IMR-90 (cell line): ENCODE measurements at regions not wholly inside any gene's neighbourhood (a gene's known extent, or its start where the extent isn't known, plus 50 kb on each side); places are given as distances from the start of the nearest gene placed in this dataset.

Source experiments
- ATAC-seq: fragments of 200-7000 bp; cut with Tn5 transposase; 2 replicates; pipeline ENCODE4 v1.9.1; 2020; ENCODE audit warnings: low read depth, mild to moderate bottlenecking, moderate library complexity
- BruUV-seq: library from RNA; stranded (reverse); fragments of 400-500 nt; replicated peaks from 2 replicates; lab custom pipeline; 2021; lab: Mats Ljungman, UMichigan
- CTCF ChIA-PET: fragments of 300-600 bp; formaldehyde crosslinking; extraction: SDS; loops from one replicate; lab custom pipeline; 2021; ENCODE audit warnings: antibody characterized with exemption; lab: Yijun Ruan, JAX
- POLR2A ChIA-PET: fragments of 300-600 bp; sonication (Branson Sonifier 250); formaldehyde crosslinking; loops from one replicate; lab custom pipeline; 2022; ENCODE audit warnings: antibody characterized with exemption; ENCODE audit not compliant: unreplicated experiment; lab: Charles Lee
- DNase-seq: peaks from one replicate; pipeline ENCODE4 v3.0.0; 2013
- H2AFZ ChIP-seq: replicated peaks from 2 replicates; pipeline ENCODE3; 2013; ENCODE audit warnings: low read length, mild to moderate bottlenecking; ENCODE audit not compliant: poor library complexity
- H2AK5ac ChIP-seq: 2 replicates; pipeline ENCODE4 v1.6.1; 2013; ENCODE audit warnings: low read depth, low read length, inconsistent platforms
- H2AK9ac ChIP-seq: replicated peaks from 2 replicates; pipeline ENCODE3; 2013; ENCODE audit warnings: mild to moderate bottlenecking, low read depth, low read length, moderate library complexity; ENCODE audit not compliant: poor library complexity
- H2BK120ac ChIP-seq: 2 replicates; pipeline ENCODE4 v1.6.1; 2013; ENCODE audit warnings: low read depth, low read length, inconsistent platforms
- H2BK15ac ChIP-seq: 3 replicates; pipeline ENCODE4 v1.6.1; 2013; ENCODE audit warnings: low read depth, low read length, inconsistent platforms
- H2BK20ac ChIP-seq: 2 replicates; pipeline ENCODE4 v1.6.1; 2013; ENCODE audit warnings: low read depth, mild to moderate bottlenecking, inconsistent platforms, low read length, moderate library complexity
- H2BK5ac ChIP-seq: 2 replicates; pipeline ENCODE4 v1.6.1; 2013; ENCODE audit warnings: mild to moderate bottlenecking, low read depth, low read length, inconsistent platforms; ENCODE audit not compliant: poor library complexity, severe bottlenecking
- H3K14ac ChIP-seq: replicated peaks from 2 replicates; pipeline ENCODE4 v1.6.1; 2013; ENCODE audit warnings: low read depth, low read length, inconsistent platforms
- H3K18ac ChIP-seq: 2 replicates; pipeline ENCODE4 v1.6.1; 2013; ENCODE audit warnings: low read depth, low read length, control low read depth
- H3K23ac ChIP-seq: 2 replicates; pipeline ENCODE4 v1.6.1; 2013; ENCODE audit warnings: low read depth, low read length, inconsistent platforms
- H3K27ac ChIP-seq: 2 replicates; pipeline ENCODE4 v1.5.1; 2013; ENCODE audit warnings: mild to moderate bottlenecking, control low read depth, low read length; ENCODE audit not compliant: insufficient read depth
- H3K27me3 ChIP-seq: 2 replicates; pipeline ENCODE4 v1.6.1; 2013; ENCODE audit warnings: low read length; ENCODE audit not compliant: control insufficient read depth, insufficient read depth
- H3K36me3 ChIP-seq: 2 replicates; pipeline ENCODE4 v1.6.1; 2013; ENCODE audit warnings: low read length, mixed read lengths; ENCODE audit not compliant: control insufficient read depth, insufficient read depth
- H3K4ac ChIP-seq: 2 replicates; pipeline ENCODE4 v1.6.1; 2013; ENCODE audit warnings: low read depth, low read length, inconsistent platforms
- H3K4me1 ChIP-seq: 2 replicates; pipeline ENCODE4 v1.6.1; 2013; ENCODE audit warnings: low read length, mixed read lengths; ENCODE audit not compliant: control insufficient read depth, insufficient read depth
- H3K4me2 ChIP-seq: 2 replicates; pipeline ENCODE4 v1.6.1; 2013; ENCODE audit warnings: low read depth, mild to moderate bottlenecking, control low read depth, low read length, moderate library complexity
- H3K4me3 ChIP-seq: 2 replicates; pipeline ENCODE4 v1.5.1; 2013; ENCODE audit warnings: low read depth, mild to moderate bottlenecking, control low read depth, low read length, moderate library complexity; ENCODE audit not compliant: insufficient read depth
- H3K56ac ChIP-seq: 2 replicates; pipeline ENCODE4 v1.6.1; 2013; ENCODE audit warnings: low read length, inconsistent platforms; ENCODE audit not compliant: insufficient read depth; ENCODE audit errors: extremely low read depth
- H3K79me1 ChIP-seq, 2 experiments: 2 replicates each; pipeline ENCODE4 v1.6.1; 2013; ENCODE audit warnings: low read length in 2 of 2, inconsistent platforms in 1 of 2, low read depth in 1 of 2
- H3K9ac ChIP-seq: 2 replicates; pipeline ENCODE4 v1.6.1; 2013; ENCODE audit warnings: low read depth, low read length, control low read depth
- H3K9me1 ChIP-seq: 2 replicates; pipeline ENCODE4 v1.6.1; 2013; ENCODE audit warnings: low read length, inconsistent platforms; ENCODE audit not compliant: insufficient read depth
- H3K9me3 ChIP-seq: 2 replicates; pipeline ENCODE4 v1.6.1; 2013; ENCODE audit warnings: low read length; ENCODE audit not compliant: control insufficient read depth, insufficient read depth
- H4K20me1 ChIP-seq: 2 replicates; pipeline ENCODE4 v1.6.1; 2013; ENCODE audit warnings: low read length, inconsistent platforms; ENCODE audit not compliant: insufficient read depth
- H4K5ac ChIP-seq: 2 replicates; pipeline ENCODE4 v1.6.1; 2013; ENCODE audit warnings: mild to moderate bottlenecking, low read depth, low read length, control low read depth
- H4K8ac ChIP-seq, 2 experiments: 2 replicates each; pipeline ENCODE4 v1.6.1; 2013; ENCODE audit warnings: low read depth in 2 of 2, low read length in 2 of 2, control low read depth in 1 of 2, inconsistent platforms in 1 of 2
- H4K91ac ChIP-seq: 2 replicates; pipeline ENCODE4 v1.6.1; 2013; ENCODE audit warnings: low read depth, low read length, inconsistent platforms; ENCODE audit not compliant: insufficient read depth
- CEBPB ChIP-seq: IDR thresholded peaks from 2 replicates; pipeline ENCODE4 v1.6.1; 2012; ENCODE audit warnings: low read depth, low read length, improper control_type of control experiment
- CTCF ChIP-seq: conservative IDR thresholded peaks from 2 replicates; pipeline ENCODE4 v1.5.1; 2012; ENCODE audit warnings: mild to moderate bottlenecking, low read depth, low read length, improper control_type of control experiment
- ELK1 ChIP-seq: fragments of 150-350 bp; IDR thresholded peaks from 2 replicates; pipeline ENCODE4 v1.6.1; 2016; ENCODE audit warnings: low read depth, mild to moderate bottlenecking, low read length, moderate library complexity, borderline replicate concordance
- dilution Hi-C: fragments of 300-500 bp; cut with HindIII; formaldehyde crosslinking; loops from one replicate; pipeline ENCODE4 v1.14.3; 2018; ENCODE audit warnings: low sequenced_read_pairs; ENCODE audit not compliant: unreplicated experiment
- in situ Hi-C: fragments of 300-500 bp; cut with MboI; formaldehyde crosslinking; loops from 3 replicates; pipeline ENCODE4 v1.14.3; 2019; ENCODE audit warnings: low sequenced_read_pairs, inconsistent platforms, mixed read lengths
- intact Hi-C: fragments of 100-400 bp; cut with micrococcal nuclease; formaldehyde crosslinking; loops from 2 replicates; pipeline ENCODE4 v1.10.0; 2022

GRCh38 chr11:22138264-22138663 lies 54.6 kb upstream of the ANO5 start:
- H4K5ac ChIP-seq, result no peak overlapping the region
- H3K14ac ChIP-seq, result no peak overlapping the region
- in situ Hi-C loops (no loop called here), intact Hi-C loops (no loop called here), dilution Hi-C loops (no loop called here)
- H3K23ac ChIP-seq, result no peak overlapping the region
- no peaks in the 10 kb centered on the region for H3K9me1 ChIP-seq
- H2BK5ac ChIP-seq, result no peak overlapping the region
- no peak overlapping the region for H2BK20ac ChIP-seq
- H3K79me1 ChIP-seq, result no peaks in the 10 kb centered on the region
- no TSS peak for BruUV-seq
- H2BK15ac ChIP-seq, result no peak overlapping the region
- ChIA-PET CTCF (no interaction called here), POLR2A (no interaction called here)
- H3K56ac ChIP-seq, result no peak overlapping the region
- H3K27ac ChIP-seq, result no peak overlapping the region
- no peak for ATAC-seq
- no peak overlapping the region for H2AFZ ChIP-seq
- no peaks in the 10 kb centered on the region for H3K36me3 ChIP-seq
- no peak overlapping the region for H3K18ac ChIP-seq
- no peak overlapping the region for H4K91ac ChIP-seq
- TF ChIP-seq CEBPB, result no peak
- TF ChIP-seq ELK1, result no peak
- TF ChIP-seq CTCF, result no peak
- H2AK5ac ChIP-seq, result no peak overlapping the region
- H3K4me1 ChIP-seq, result no peaks in the 10 kb centered on the region
- no peak overlapping the region for H3K4ac ChIP-seq
- no peak overlapping the region for H2AK9ac ChIP-seq
- H2BK120ac ChIP-seq, result no peak overlapping the region
- no peaks in the 10 kb centered on the region for H3K27me3 ChIP-seq
- H3K4me3 ChIP-seq, result no peak overlapping the region
- DNase-seq, result no peak
- H4K8ac ChIP-seq, result no peak overlapping the region
- H4K20me1 ChIP-seq, result no peaks in the 10 kb centered on the region
- no peak overlapping the region for H3K9ac ChIP-seq
- H3K4me2 ChIP-seq, result no peak overlapping the region
- H3K9me3 ChIP-seq, result peaks cover 2% of the 10 kb centered on the region
